Liver (tissue), 3 donors: ENCODE measurements at regions not wholly inside any gene's neighbourhood (a gene's known extent, or its start where the extent isn't known, plus 50 kb on each side); places are given as distances from the start of the nearest gene placed in this dataset.

Experiments
- ATF3 ChIP-seq: IDR thresholded peaks from 2 replicates; pipeline ENCODE4 v1.6.1; 2016; ENCODE audit warnings: antibody characterized with exemption
- CTCF ChIP-seq: fragments of 150-350 bp; IDR thresholded peaks from 2 replicates; pipeline ENCODE4 v1.5.1; 2017; ENCODE audit warnings: improper control_type of control experiment, low read depth, low read length; ENCODE audit not compliant: missing input control
- FOXA1 ChIP-seq: IDR thresholded peaks from 2 replicates; pipeline ENCODE4 v1.6.1; 2016; ENCODE audit warnings: antibody characterized with exemption
- GABPA ChIP-seq, 2 donors: IDR thresholded peaks in 1 of 2; conservative IDR thresholded peaks in 1 of 2; 2 replicates each; pipeline ENCODE4 v1.6.1; 2016; ENCODE audit warnings: antibody characterized with exemption in 2 of 2, mild to moderate bottlenecking in 1 of 2, moderate library complexity in 1 of 2
- RAD21 ChIP-seq, 2 donors: IDR thresholded peaks; 2 replicates each; pipeline ENCODE4 v1.6.1; 2016; ENCODE audit warnings: antibody characterized with exemption in 2 of 2, mild to moderate bottlenecking in 2 of 2
- TAF1 ChIP-seq: conservative IDR thresholded peaks from 2 replicates; pipeline ENCODE4 v1.6.1; 2016; ENCODE audit warnings: antibody characterized with exemption, mild to moderate bottlenecking
- YY1 ChIP-seq: IDR thresholded peaks from 2 replicates; pipeline ENCODE4 v1.6.1; 2016; ENCODE audit warnings: antibody characterized with exemption, mild to moderate bottlenecking
- donor health status: healthy.
- donor health status: healthy.

GRCh38 chr1:228647523-228648444, 87.5 kb upstream of the RHOU start:
- no peak for TF ChIP-seq CTCF
- TF ChIP-seq YY1, result no peak
- no peak for TF ChIP-seq RAD21 (IDR thresholded peaks at IDR 0.05)
- TF ChIP-seq FOXA1, result no peak
- TF ChIP-seq ATF3, result no peak
- no peak for TF ChIP-seq GABPA (IDR thresholded peaks at IDR 0.05 in 1 of 2, conservative IDR thresholded peaks at IDR 0.05 in 1 of 2)
- TF ChIP-seq TAF1, result no peak
